Hematopoietic multipotent progenitor cell treated with erythropoietin and hydrocortisone succinate and interleukin-3 and kit ligand, for 4 days (in vitro differentiated cells): ENCODE measurements at regions not wholly inside any gene's neighbourhood (a gene's known extent, or its start where the extent isn't known, plus 50 kb on each side); places are given as distances from the start of the nearest gene placed in this dataset.

Source experiments
- DNase-seq: peaks from one replicate; pipeline ENCODE4 v3.0.0-alpha.2; 2015

- no peak for DNase-seq
Observed at GRCh38 chr3:35336601-35337000, 302.7 kb upstream of the ARPP21 start.

GRCh38 chr3:35338186-35338585, 301.1 kb upstream of the ARPP21 start:
- DNase-seq = no peak

GRCh38 chr3:35380196-35380595, 259.1 kb upstream of the ARPP21 start:
- DNase-seq = no peak

- DNase-seq = no peak
Observed at GRCh38 chr3:35383216-35383615, 256.1 kb upstream of the ARPP21 start.

- DNase-seq = no peak
Observed at GRCh38 chr3:35383719-35384555, 255.4 kb upstream of the ARPP21 start.

- no peak for DNase-seq
Observed at GRCh38 chr3:35385271-35385670, 254.1 kb upstream of the ARPP21 start.

- no peak for DNase-seq
Observed at GRCh38 chr3:35389907-35390306, 249.4 kb upstream of the ARPP21 start.

GRCh38 chr3:35392187-35392586, 247.1 kb upstream of the ARPP21 start:
- no peak for DNase-seq

- DNase-seq = no peak
Observed at GRCh38 chr3:35393901-35394799, 245.2 kb upstream of the ARPP21 start.

GRCh38 chr3:35394905-35395304, 244.4 kb upstream of the ARPP21 start:
- DNase-seq = no peak

- DNase-seq = no peak
Observed at GRCh38 chr3:35401671-35402070, 237.7 kb upstream of the ARPP21 start.

GRCh38 chr3:35404571-35404970, 234.8 kb upstream of the ARPP21 start:
- DNase-seq = no peak

- no peak for DNase-seq
Observed at GRCh38 chr3:35408882-35409281, 230.4 kb upstream of the ARPP21 start.

GRCh38 chr3:35409991-35410390, 229.3 kb upstream of the ARPP21 start:
- DNase-seq = no peak

GRCh38 chr3:35413483-35413882, 225.8 kb upstream of the ARPP21 start:
- DNase-seq = no peak

GRCh38 chr3:35417080-35417479, 222.2 kb upstream of the ARPP21 start:
- no peak for DNase-seq

- no peak for DNase-seq
Observed at GRCh38 chr3:35422101-35422500, 217.2 kb upstream of the ARPP21 start.

- DNase-seq = no peak
Observed at GRCh38 chr3:35422836-35423601, 216.3 kb upstream of the ARPP21 start.

- DNase-seq = no peak
Observed at GRCh38 chr3:35426366-35426958, 212.9 kb upstream of the ARPP21 start.

GRCh38 chr3:35437381-35437780, 201.9 kb upstream of the ARPP21 start:
- DNase-seq = no peak

GRCh38 chr3:35438101-35438500, 201.2 kb upstream of the ARPP21 start:
- no peak for DNase-seq

- peak; percentile 35 for DNase-seq
Observed at GRCh38 chr3:35439663-35440062, 199.7 kb upstream of the ARPP21 start.

GRCh38 chr3:35440826-35441225, 198.5 kb upstream of the ARPP21 start:
- no peak for DNase-seq
